ENCODE measurements at regions not wholly inside any gene's neighbourhood (a gene's known extent, or its start where the extent isn't known, plus 50 kb on each side); places are given as distances from the start of the nearest gene placed in this dataset.

DNA sequence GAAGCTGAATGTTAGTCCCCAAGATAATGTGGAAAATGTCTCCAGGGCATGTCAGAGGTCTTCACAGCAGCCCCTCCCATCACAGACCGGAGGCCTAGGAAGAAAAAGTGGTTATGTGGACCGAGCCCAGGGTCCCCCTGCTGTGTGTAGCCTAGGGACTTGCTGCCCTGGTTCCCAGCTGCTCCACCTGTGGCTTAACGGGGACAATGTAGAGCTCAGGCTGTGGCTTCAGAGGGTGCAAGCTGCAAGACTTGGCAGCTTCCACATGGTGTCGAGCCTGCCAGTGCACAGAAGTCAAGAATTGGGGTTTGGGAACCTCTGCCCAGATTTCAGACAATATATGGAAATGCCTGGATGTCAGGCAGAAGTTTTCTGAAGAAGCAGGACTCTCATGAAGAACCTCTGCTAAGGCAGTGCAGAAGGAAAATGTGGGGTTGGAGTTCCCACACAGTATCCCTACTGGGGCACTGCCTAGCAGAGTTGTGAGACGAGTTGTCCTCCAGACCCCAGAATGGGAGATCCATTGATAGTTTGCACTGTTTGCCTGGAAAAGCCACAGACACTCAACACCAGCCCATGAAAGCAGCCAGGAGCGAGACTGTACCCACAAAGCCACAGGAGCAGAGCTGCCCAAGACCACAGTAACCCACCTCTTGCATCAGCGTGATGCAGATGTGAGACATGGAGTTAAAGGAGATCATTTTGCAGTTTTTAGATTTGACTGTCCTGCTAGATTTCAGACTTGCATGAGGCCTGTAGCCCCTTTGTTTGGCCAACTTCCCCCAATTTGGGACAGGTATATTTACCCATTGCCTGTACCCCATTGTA lies 204.9 kb downstream of the MRPL39 start:
- intact Hi-C loops (cut with DNase I): no loop called here
- TF ChIP-seq CTCF (IDR thresholded peaks at IDR 0.05) (no peak), POLR2A (IDR thresholded peaks at IDR 0.05) (no peak), EP300 (IDR thresholded peaks at IDR 0.05) (no peak)
- WGBS, 3 donors: 83 to 85% (median 84%) methylated on average over 7 of the region's 7 CpGs

DNA sequence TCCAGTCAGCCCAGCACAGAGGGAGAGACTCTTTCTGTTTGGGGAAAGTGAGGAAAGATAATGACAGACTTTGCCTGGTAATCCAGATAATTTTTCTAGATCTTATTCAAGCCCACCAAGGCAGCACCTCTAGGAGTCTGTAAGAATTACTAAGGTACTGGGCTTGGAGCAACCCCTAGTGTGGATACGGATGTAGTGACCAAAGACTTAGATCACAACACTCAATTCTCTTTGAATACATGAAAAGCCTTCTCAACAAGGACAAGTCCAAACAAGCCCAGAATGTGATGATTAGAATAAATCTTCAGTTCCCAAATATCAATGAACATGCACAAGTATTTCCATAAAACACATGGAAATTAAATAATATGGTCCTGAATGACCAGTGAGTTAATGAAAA lies 206.9 kb downstream of the MRPL39 start:
- Histone ChIP-seq H3K27me3 (no peaks in the 10 kb centered on the region), H3K4me3 (no peak overlapping the region), H3K9me3 (no peaks in the 10 kb centered on the region), H3K4me1 (ENCODE audit: insufficient read depth) (no peaks in the 10 kb centered on the region), H3K36me3 (no peaks in the 10 kb centered on the region), H3K27ac (no peak overlapping the region)
- TF ChIP-seq POLR2A (IDR thresholded peaks at IDR 0.05) (no peak), EP300 (IDR thresholded peaks at IDR 0.05) (no peak), CTCF (IDR thresholded peaks at IDR 0.05) (no peak)
- intact Hi-C loops (cut with DNase I): no loop called here
- DNase-seq: no peak
- 88 to 100% (median 95%) methylated on average over 1 of the region's 1 CpG for WGBS, 3 donors

More for the DNA sequence above, 204.9 kb downstream of the MRPL39 start:
- no peaks in the 10 kb centered on the region for H3K27me3 ChIP-seq
- H3K9me3 ChIP-seq: no peaks in the 10 kb centered on the region
- H3K27ac ChIP-seq: no peak overlapping the region
- H3K36me3 ChIP-seq: no peaks in the 10 kb centered on the region
- H3K4me1 ChIP-seq (ENCODE audit: insufficient read depth): no peaks in the 10 kb centered on the region
- no peak overlapping the region for H3K4me3 ChIP-seq
- DNase-seq: no peak

DNA sequence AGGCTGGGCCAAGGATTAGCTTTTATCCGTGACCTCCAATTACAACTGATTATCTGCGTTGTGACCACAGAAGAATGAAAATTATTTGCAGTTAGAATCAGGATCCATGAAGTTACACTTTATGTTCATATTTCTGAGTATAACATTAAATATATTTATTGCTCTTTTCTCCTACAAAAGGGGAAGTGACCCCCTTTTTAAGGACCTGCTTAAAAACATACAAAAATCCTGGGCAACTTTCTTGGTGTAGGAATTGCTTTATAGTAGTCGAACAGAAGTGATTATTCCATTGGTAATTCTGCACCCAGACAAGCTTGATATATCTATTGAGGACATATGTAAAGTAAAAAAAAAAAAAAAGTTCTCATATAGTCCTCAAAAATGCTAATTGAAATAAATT lies 208.7 kb downstream of the MRPL39 start:
- Histone ChIP-seq H3K27me3 (no peaks in the 10 kb centered on the region), H3K36me3 (no peaks in the 10 kb centered on the region)
- WGBS, 3 donors: 60 to 72% (median 69%) methylated on average over 3 of the region's 3 CpGs

DNA sequence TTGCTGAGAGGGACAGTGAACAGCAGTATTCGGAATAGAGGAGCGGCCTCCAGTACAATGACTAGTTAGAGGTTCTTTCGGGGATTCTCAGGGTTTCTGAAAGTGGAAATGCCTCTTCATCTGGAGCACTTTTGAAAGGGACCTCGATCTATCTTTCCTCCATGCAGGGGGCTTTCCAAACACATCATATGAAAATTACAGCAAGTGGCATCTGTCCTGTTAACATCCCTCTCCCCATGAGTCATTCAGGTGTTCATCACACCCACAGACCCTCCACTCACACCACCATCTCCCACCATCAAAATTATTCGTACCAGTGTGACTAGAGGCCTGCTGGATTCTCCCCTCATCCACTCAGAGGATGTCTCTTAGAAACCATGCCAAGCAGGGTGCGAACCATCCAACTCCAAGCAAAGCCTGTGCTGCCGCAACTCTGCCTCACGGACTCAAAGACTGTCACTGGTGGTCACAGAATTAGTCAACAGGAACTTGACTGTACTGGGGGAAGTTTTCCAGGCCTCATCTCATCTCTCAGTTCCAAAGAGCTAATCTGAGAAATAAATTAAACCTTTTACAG lies 211.1 kb downstream of the MRPL39 start:
- no peak for DNase-seq
- Histone ChIP-seq H3K9me3 (no peaks in the 10 kb centered on the region), H3K36me3 (no peaks in the 10 kb centered on the region), H3K27ac (no peak overlapping the region), H3K27me3 (no peaks in the 10 kb centered on the region), H3K4me1 (ENCODE audit: insufficient read depth) (no peaks in the 10 kb centered on the region), H3K4me3 (no peak overlapping the region)
- 93 to 94% (median 94%) methylated on average over 8 of the region's 8 CpGs for WGBS, 3 donors
- TF ChIP-seq EP300 (IDR thresholded peaks at IDR 0.05) (no peak), CTCF (IDR thresholded peaks at IDR 0.05) (no peak)
- intact Hi-C loops (cut with DNase I): no loop called here

More for the DNA sequence above, 208.7 kb downstream of the MRPL39 start:
- Histone ChIP-seq H3K9me3 (no peaks in the 10 kb centered on the region), H3K4me3 (no peak overlapping the region), H3K27ac (no peak overlapping the region), H3K4me1 (ENCODE audit: insufficient read depth) (no peaks in the 10 kb centered on the region)
- intact Hi-C loops (cut with DNase I): no loop called here
- no peak for DNase-seq
- no peak for TF ChIP-seq POLR2A (IDR thresholded peaks at IDR 0.05)
- TF ChIP-seq CTCF (IDR thresholded peaks at IDR 0.05): no peak
- TF ChIP-seq EP300 (IDR thresholded peaks at IDR 0.05): no peak
